ENCODE measurements at regions not wholly inside any gene's neighbourhood (a gene's known extent, or its start where the extent isn't known, plus 50 kb on each side); places are given as distances from the start of the nearest gene placed in this dataset.

DNA sequence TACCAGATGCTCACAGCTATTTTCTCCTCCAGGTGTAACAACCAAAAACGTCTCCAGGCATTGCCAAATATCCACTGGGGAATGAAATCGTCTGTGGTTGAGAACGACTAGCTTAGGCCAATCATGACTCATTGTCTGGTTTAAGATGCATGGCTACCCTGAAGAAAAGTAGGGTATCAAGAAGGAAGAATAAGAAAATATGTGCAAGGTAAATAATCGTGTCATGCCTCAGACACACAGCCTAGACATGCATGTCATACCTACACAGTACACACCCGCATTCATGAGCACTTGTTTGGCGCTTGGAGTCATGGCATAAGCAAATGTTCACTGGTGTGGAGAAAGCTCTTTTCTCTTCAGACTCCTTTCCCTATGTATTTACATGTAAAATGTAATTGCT lies 745.7 kb downstream of the MAFB start:
- H3K36me3 ChIP-seq (ENCODE audit: control insufficient read depth, low read length): no peaks in the 10 kb centered on the region
- no peaks in the 10 kb centered on the region for H4K20me1 ChIP-seq (ENCODE audit: control insufficient read depth, insufficient read depth, low read depth, low read length)
- H3K27ac ChIP-seq (ENCODE audit: low read depth, low read length): no peak overlapping the region
- no peaks in the 10 kb centered on the region for H3K9me2 ChIP-seq (replicated peaks; ENCODE audit: control insufficient read depth, low read length)
- no peaks in the 10 kb centered on the region for H3K9me3 ChIP-seq (ENCODE audit: control insufficient read depth, insufficient read depth, low read length)
- no peaks in the 10 kb centered on the region for H3F3A ChIP-seq (ENCODE audit: control insufficient read depth, insufficient read depth)
- no peak overlapping the region for H3K4me3 ChIP-seq (ENCODE audit: low read length)
- H3K27me3 ChIP-seq (ENCODE audit: control insufficient read depth, low read length): no peaks in the 10 kb centered on the region
- TF ChIP-seq, protein P1, sequence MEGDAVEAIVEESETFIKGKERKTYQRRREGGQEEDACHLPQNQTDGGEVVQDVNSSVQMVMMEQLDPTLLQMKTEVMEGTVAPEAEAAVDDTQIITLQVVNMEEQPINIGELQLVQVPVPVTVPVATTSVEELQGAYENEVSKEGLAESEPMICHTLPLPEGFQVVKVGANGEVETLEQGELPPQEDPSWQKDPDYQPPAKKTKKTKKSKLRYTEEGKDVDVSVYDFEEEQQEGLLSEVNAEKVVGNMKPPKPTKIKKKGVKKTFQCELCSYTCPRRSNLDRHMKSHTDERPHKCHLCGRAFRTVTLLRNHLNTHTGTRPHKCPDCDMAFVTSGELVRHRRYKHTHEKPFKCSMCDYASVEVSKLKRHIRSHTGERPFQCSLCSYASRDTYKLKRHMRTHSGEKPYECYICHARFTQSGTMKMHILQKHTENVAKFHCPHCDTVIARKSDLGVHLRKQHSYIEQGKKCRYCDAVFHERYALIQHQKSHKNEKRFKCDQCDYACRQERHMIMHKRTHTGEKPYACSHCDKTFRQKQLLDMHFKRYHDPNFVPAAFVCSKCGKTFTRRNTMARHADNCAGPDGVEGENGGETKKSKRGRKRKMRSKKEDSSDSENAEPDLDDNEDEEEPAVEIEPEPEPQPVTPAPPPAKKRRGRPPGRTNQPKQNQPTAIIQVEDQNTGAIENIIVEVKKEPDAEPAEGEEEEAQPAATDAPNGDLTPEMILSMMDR (IDR thresholded peaks at IDR 0.05; ENCODE audit: low read depth, low read length, poor library complexity, severe bottlenecking): no peak
- no peak for TF ChIP-seq EZH2phosphoT487 (IDR thresholded peaks at IDR 0.05; ENCODE audit: borderline replicate concordance, low read length)
- H3K79me2 ChIP-seq (ENCODE audit: control insufficient read depth, low read length): no peaks in the 10 kb centered on the region
- no peak overlapping the region for H3K4me2 ChIP-seq (ENCODE audit: low read length)
- no peaks in the 10 kb centered on the region for H3K4me1 ChIP-seq (ENCODE audit: control insufficient read depth, low read length)

DNA sequence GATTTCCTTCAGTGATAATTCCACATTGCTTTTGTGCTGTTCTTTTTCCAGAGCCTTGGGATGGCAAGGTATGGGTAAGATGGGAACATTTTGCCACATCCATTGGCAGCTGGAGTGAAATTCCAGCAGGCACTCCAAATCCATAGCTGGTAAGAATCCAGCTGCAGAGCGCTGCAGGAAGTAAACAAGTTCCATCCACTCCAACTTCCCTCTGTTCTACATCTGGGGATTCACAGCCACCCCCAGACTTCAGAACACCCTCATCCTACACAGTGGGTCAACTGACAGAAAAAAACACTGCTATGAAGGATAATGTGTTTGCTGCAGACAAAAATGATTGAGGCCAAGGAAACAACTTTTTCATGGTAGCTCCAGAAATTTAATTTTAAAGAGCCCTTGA lies 747.8 kb downstream of the MAFB start:
- H3K4me2 ChIP-seq (ENCODE audit: low read length): no peak overlapping the region

GRCh38 chr20:39939241-39939865 lies 749.7 kb downstream of the MAFB start:
- Histone ChIP-seq H4K20me1 (ENCODE audit: control insufficient read depth, insufficient read depth, low read depth, low read length) (no peaks in the 10 kb centered on the region), H3K36me3 (ENCODE audit: control insufficient read depth, low read length) (no peaks in the 10 kb centered on the region), H3K27ac (ENCODE audit: low read depth, low read length) (no peak overlapping the region)

More for the DNA sequence above, 747.8 kb downstream of the MAFB start:
- no peaks in the 10 kb centered on the region for H3K9me2 ChIP-seq (replicated peaks; ENCODE audit: control insufficient read depth, low read length)
- no peaks in the 10 kb centered on the region for H3K36me3 ChIP-seq (ENCODE audit: control insufficient read depth, low read length)
- no peaks in the 10 kb centered on the region for H3K4me1 ChIP-seq (ENCODE audit: control insufficient read depth, low read length)
- no peak overlapping the region for H3K4me3 ChIP-seq (ENCODE audit: low read length)
- no peaks in the 10 kb centered on the region for H3K9me3 ChIP-seq (ENCODE audit: control insufficient read depth, insufficient read depth, low read length)
- H3F3A ChIP-seq (ENCODE audit: control insufficient read depth, insufficient read depth): no peaks in the 10 kb centered on the region
- no peaks in the 10 kb centered on the region for H3K27me3 ChIP-seq (ENCODE audit: control insufficient read depth, low read length)
- no peaks in the 10 kb centered on the region for H3K79me2 ChIP-seq (ENCODE audit: control insufficient read depth, low read length)
- no peak overlapping the region for H3K27ac ChIP-seq (ENCODE audit: low read depth, low read length)
- TF ChIP-seq, protein P1 (IDR thresholded peaks at IDR 0.05; ENCODE audit: low read depth, low read length, poor library complexity, severe bottlenecking): no peak
- no peak for TF ChIP-seq EZH2phosphoT487 (IDR thresholded peaks at IDR 0.05; ENCODE audit: borderline replicate concordance, low read length)
- H4K20me1 ChIP-seq (ENCODE audit: control insufficient read depth, insufficient read depth, low read depth, low read length): no peaks in the 10 kb centered on the region

More at GRCh38 chr20:39939241-39939865, 749.7 kb downstream of the MAFB start:
- Histone ChIP-seq H3K9me2 (replicated peaks; ENCODE audit: control insufficient read depth, low read length) (no peaks in the 10 kb centered on the region), H3K4me3 (ENCODE audit: low read length) (no peak overlapping the region), H3K9me3 (ENCODE audit: control insufficient read depth, insufficient read depth, low read length) (no peaks in the 10 kb centered on the region), H3K4me2 (ENCODE audit: low read length) (no peak overlapping the region), H3F3A (ENCODE audit: control insufficient read depth, insufficient read depth) (no peaks in the 10 kb centered on the region), H3K4me1 (ENCODE audit: control insufficient read depth, low read length) (no peaks in the 10 kb centered on the region), H3K27me3 (ENCODE audit: control insufficient read depth, low read length) (no peaks in the 10 kb centered on the region), H3K79me2 (ENCODE audit: control insufficient read depth, low read length) (no peaks in the 10 kb centered on the region)
- no peak for TF ChIP-seq EZH2phosphoT487 (IDR thresholded peaks at IDR 0.05; ENCODE audit: borderline replicate concordance, low read length)
- TF ChIP-seq, protein P1 (IDR thresholded peaks at IDR 0.05; ENCODE audit: low read depth, low read length, poor library complexity, severe bottlenecking): no peak

Measured in DOHH2 (cell line).